ENCODE measurements at regions not wholly inside any gene's neighbourhood (a gene's known extent, or its start where the extent isn't known, plus 50 kb on each side); places are given as distances from the start of the nearest gene placed in this dataset.
"Not testable (repeated sequence)": the region's sequence is repeated elsewhere in the genome, so short reads cannot be mapped to it uniquely, and the experiment has no call there.

DNA sequence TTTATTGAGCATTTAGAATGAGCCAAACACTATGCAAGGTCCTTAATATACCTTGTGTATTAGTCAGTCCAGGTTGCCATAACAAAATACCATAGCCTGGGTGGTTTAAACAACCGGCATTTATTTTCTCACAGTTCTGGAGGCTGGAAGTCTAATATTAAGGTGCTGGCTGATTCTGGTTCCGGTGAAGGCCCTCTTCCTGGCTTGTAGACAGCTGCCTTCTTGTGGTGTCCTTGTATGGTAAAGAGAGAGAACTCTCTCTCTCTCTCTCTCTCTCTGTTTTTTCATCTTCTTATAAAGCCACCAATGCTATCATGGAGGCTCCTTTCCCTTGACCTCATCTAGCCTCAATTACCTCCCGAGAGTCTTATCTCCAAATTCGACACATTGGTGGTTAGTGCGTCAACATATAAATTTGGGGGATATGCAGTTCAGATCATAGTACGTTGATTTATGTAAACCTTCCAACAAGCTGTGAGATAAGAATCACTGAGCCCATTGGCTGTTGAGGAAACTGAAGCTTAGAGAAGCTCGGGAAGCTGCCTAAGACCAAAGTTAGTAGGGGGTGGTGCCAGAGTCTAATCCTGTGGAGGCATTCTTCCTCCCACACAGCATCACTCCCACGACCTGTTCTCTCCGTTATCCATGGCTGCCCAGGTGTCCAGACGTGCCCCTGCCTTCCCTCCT is 298.0 kb upstream of the PROK2 start:
- DNase-seq = no peak
- Mint-ChIP-seq H3K27me3 (no peaks in the 10 kb centered on the region), H3K36me3 (no peaks in the 10 kb centered on the region), H3K4me3 (no peak overlapping the region), H3K27ac (no peak overlapping the region), H3K4me1 (peaks cover 10% of the 10 kb centered on the region), H3K9me3 (no peaks in the 10 kb centered on the region)

DNA sequence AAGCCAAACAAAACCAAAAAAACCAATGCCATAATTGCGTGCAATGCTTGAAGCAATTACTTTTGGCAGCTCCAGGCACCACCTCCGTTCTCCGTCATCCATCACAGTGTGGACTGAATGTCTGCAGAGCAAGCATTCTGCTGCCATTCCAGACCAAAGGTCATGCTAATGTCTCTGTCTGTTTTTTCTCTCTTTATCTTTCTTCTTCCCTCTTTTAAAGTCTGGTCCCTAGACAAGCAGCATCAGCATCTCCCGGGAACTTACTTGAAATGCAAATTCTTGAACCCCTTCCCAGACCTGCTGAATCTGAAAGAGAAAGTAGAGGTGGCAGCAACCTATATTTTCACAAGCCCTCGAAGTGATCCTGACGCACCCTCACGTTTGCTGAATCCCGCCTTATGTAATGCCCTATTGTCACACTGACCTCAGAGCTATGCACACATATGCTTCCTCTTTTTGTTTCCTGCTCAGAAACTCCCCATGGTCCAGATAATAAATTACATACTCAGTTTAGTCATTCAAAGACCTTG is 297.3 kb upstream of the PROK2 start:
- Mint-ChIP-seq H3K27me3 (no peaks in the 10 kb centered on the region), H3K9me3 (no peaks in the 10 kb centered on the region), H3K4me3 (no peak overlapping the region), H3K4me1 (peaks cover 12% of the 10 kb centered on the region), H3K36me3 (no peaks in the 10 kb centered on the region), H3K27ac (no peak overlapping the region)
- DNase-seq = no peak

DNA sequence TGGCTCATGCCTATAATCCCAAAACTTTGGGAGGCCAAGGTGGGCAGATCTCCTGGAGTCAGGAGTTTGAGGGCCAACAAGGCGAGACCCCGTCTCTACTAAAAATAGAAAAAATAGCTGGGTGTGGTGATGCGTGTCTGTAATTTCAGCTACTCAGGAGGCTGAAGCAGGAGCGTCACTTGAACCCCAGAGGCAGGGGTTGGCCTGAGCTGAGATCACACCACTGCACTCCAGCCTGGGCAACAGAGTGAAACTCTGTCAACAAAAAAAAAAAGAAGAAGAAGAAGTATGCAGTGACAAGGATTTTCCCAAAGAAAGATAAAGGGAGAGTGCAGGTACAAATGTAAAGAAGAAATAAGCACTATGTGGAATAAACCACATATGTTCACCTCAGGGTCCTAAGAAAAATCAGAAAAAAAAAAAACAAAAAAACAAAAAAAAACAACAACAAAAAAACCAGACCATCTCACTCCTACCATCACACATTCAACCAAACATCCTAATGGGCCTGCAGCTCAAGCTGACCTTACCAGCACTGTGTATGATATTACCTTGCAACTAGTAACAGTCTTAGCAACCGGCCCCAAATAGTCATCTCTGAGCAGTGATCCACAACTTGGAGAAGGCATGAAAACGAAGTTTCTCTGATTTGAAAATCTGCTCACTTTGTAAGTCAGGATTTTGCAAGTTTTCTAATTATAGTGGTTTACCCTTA is 296.7 kb upstream of the PROK2 start:
- peaks cover 12% of the 10 kb centered on the region for H3K4me1 Mint-ChIP-seq
- H3K27ac Mint-ChIP-seq = no peak overlapping the region
- H3K9me3 Mint-ChIP-seq = peaks cover under 1% of the 10 kb centered on the region
- H3K27me3 Mint-ChIP-seq = no peaks in the 10 kb centered on the region
- no peaks in the 10 kb centered on the region for H3K36me3 Mint-ChIP-seq
- H3K4me3 Mint-ChIP-seq = no peak overlapping the region
- no peak for DNase-seq

DNA sequence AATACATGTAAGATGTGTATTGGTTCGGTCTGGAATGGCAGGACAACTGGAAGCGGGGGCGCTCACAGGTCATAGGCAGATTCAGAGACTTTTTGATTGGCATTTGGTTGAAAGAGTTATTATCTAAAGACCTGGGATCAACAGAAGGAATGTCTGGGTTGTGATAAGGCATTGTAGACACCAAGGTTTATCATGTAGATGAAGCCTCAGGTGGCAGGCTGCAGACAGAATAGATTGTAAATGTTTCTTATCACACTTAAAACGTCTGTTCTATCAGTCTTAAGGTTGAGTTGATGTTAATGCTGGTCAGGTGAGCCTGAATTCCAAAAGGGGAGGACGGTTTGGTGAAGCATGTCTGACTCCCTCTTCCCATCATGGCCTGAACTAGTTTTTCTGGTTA is 295.9 kb upstream of the PROK2 start:
- H3K9me3 Mint-ChIP-seq = peaks cover 4% of the 10 kb centered on the region
- no peaks in the 10 kb centered on the region for H3K36me3 Mint-ChIP-seq
- DNase-seq = no peak
- H3K4me1 Mint-ChIP-seq = peaks cover 9% of the 10 kb centered on the region
- no peak overlapping the region for H3K27ac Mint-ChIP-seq
- H3K27me3 Mint-ChIP-seq = no peaks in the 10 kb centered on the region
- H3K4me3 Mint-ChIP-seq = no peak overlapping the region

DNA sequence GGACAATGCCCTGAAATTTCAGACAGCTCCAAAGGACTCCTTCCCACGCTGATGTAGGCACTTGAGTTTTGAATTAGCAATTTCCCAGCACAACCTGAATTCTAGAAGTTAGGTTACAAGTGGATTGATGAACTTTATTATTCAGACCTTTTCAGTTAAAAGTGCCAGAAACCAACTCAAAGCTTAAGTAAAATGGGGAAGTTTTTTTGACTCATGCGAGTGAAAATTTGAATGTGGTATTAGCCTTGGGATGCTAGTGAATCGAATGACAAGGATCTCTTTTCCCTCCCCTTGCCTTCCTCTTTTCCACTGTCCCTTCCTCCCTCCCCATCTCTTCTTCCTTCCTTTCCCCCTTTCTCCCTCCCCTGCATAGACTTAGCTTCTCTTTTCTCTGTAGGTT is 295.1 kb upstream of the PROK2 start:
- H3K9me3 Mint-ChIP-seq = peaks cover 11% of the 10 kb centered on the region
- no peak overlapping the region for H3K27ac Mint-ChIP-seq
- peaks cover 9% of the 10 kb centered on the region for H3K4me1 Mint-ChIP-seq
- DNase-seq = no peak
- no peaks in the 10 kb centered on the region for H3K27me3 Mint-ChIP-seq
- peaks cover 6% of the 10 kb centered on the region for H3K36me3 Mint-ChIP-seq
- no peak overlapping the region for H3K4me3 Mint-ChIP-seq

DNA sequence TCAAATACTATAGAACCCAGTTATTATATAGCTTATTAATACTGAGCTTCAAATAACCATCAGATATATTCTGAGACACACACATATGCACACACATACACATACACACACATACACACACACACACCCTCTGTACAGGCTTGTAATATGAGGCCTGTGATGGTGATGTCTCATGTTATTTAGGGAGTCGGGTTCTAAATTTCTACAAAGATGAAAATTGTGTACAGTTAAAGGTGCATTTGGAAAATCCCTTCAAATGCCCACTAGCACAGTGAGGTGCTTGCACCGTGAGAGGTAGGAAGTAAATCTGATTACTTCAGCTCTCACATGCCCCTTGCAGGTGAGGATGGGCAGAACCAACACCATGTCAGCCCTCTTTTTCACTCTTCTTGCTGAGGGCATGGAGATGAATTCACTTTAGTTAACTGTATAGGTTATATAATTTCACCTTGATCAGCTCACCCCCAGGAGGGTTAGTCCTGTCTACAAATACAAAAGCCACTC is 294.5 kb upstream of the PROK2 start:
- no peaks in the 10 kb centered on the region for H3K27me3 Mint-ChIP-seq
- no peak overlapping the region for H3K27ac Mint-ChIP-seq
- H3K36me3 Mint-ChIP-seq = peaks cover 6% of the 10 kb centered on the region
- peaks cover 9% of the 10 kb centered on the region for H3K4me1 Mint-ChIP-seq
- H3K9me3 Mint-ChIP-seq = peaks cover 16% of the 10 kb centered on the region
- H3K4me3 Mint-ChIP-seq = no peak overlapping the region
- DNase-seq = no peak

DNA sequence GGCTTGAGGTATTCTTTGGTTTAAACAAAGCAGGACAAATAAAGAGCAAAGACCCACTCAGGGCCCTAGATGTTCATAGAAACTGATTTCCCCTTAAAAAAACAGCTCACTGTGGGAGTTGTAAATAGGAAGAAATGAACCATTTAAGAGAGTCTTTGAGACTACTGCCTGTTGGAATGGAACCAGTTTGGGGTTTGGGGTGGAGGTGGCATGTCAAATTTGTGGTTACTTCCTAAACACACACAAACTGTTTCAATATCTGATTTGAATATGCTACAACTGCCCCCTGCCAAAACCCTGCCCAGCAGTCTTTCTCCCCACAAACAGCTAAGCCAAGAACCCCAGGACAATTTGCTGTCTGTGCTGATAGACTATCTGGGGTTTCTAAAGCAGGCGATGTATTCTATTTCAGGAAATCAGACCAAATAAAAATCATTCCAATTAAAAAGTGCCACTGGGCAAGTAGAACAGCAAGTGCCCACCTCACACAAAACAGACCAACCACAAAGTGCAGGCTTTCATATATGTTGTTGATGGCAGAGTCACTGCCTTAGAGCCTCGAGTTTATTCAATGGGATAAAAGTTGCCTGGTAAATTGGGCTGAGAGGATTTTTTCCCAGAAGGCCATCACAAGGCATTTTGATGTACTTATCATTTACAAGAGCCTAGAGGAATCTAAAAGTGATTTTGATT is 293.9 kb upstream of the PROK2 start:
- Mint-ChIP-seq H3K27me3 (no peaks in the 10 kb centered on the region), H3K27ac (no peak overlapping the region), H3K4me1 (peaks cover 9% of the 10 kb centered on the region), H3K36me3 (peaks cover 6% of the 10 kb centered on the region), H3K9me3 (peaks cover 16% of the 10 kb centered on the region), H3K4me3 (no peak overlapping the region)
- no peak for DNase-seq

DNA sequence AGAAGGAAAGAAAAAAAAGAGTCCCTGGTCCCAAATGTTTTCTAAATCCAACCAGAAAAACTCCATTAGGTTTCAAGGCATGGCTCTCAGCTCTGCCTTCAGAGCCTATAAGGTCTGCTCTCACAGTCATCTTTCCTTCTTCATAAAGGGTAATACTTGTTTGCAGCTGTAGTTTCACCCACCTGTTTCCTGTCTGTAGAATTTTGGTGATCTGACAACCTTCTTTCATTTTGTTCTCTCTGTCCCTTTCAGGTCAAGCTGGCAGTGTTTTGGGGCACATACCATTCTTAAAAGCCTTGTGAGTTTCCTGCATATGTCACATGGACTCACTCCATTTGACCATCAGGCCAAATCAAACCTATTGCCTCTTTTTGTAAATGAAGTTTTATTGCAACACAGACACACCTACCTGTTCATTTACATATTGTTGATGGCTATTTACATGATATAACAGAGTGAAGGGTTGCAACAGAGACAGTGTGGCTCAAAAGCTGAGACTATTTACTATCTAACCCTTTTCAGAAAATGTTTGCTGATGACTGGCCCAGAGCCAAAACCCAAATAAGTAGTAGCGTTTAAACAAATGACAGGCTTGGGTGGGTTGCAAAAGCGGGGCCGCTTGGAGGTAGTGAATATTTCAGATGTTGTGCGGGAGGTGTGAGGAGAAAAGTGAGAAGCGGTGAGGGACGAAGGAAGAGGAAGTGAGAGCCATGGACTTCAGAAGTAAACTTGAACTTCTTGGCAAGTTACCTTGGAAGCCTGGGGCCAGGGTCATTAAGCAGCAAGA is 292.7 kb upstream of the PROK2 start:
- H3K4me1 Mint-ChIP-seq = peaks cover 7% of the 10 kb centered on the region
- H3K27me3 Mint-ChIP-seq = peaks cover 1% of the 10 kb centered on the region
- peaks cover 6% of the 10 kb centered on the region for H3K36me3 Mint-ChIP-seq
- DNase-seq = no peak
- no peak overlapping the region for H3K27ac Mint-ChIP-seq
- no peak overlapping the region for H3K4me3 Mint-ChIP-seq
- peaks cover 16% of the 10 kb centered on the region for H3K9me3 Mint-ChIP-seq

DNA sequence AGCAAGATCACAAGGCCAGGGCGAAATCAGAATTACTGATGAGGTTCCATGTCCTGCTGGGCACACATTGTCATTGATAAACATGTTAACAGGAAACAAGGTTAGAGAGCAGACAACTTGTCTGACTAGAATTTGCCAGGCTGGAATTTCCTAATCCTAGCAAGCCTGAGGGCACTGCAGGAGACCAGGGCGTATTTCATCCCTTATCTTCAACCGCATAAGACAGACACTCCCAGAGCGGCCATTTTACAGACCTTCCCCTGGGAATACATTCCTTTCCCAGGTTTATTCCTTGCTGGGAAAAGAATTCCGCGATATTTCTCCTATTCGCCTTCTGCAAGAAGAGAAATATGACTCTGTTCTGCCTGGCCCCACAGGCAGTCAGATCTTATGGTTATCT is 290.9 kb upstream of the PROK2 start:
- H3K4me1 Mint-ChIP-seq = not testable (repeated sequence)

DNA sequence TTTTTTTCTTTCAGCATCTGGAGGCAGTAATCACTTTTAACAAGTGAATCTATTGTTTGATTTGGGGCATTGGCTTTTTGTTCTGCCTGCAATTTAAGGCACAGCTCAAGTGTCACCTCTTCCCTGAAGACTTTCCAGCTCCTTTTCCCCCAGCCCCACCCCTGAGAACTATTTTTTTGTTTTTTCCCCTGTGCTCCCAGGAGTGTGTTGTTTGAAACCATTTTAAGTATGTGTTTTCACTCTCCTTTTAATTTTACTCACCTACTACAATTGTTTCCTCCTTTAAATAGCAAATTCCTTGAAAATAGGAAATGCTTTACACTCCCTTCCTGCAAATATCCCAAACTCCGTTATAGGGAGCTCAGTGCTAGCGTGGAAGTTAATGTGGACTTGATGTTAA is 286.7 kb upstream of the PROK2 start:
- peaks cover 8% of the 10 kb centered on the region for H3K27me3 Mint-ChIP-seq
- H3K4me3 Mint-ChIP-seq = no peak overlapping the region
- H3K27ac Mint-ChIP-seq = no peak overlapping the region
- DNase-seq = no peak
- peaks cover 17% of the 10 kb centered on the region for H3K9me3 Mint-ChIP-seq
- peaks cover 6% of the 10 kb centered on the region for H3K36me3 Mint-ChIP-seq
- no peaks in the 10 kb centered on the region for H3K4me1 Mint-ChIP-seq

More for the DNA sequence above, 290.9 kb upstream of the PROK2 start:
- not testable (repeated sequence) for H3K4me3 Mint-ChIP-seq, H3K27me3 Mint-ChIP-seq, H3K27ac Mint-ChIP-seq, H3K36me3 Mint-ChIP-seq, DNase-seq
- H3K9me3 Mint-ChIP-seq = peaks cover 16% of the 10 kb centered on the region

DNA sequence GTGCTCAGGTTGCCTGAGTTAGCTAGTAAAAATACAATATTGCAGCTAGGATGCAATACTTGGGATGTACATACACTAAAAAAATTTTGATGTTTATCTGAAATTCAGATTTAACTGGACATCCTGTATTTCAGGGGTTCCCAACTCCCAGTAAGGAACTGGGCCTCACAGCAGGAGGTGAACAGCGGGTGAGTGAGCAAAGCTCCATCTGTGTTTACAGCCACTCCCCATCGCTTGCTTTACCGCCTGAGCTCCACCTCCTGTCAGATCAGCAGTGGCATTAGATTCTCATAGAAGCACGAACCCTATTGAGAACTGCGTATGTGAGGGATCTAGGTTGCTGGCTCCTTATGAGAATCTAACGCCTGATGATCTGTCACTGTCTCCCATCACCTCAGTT is 285.1 kb upstream of the PROK2 start:
- no peak overlapping the region for H3K4me3 Mint-ChIP-seq
- DNase-seq = no peak
- H3K27ac Mint-ChIP-seq = no peak overlapping the region
- H3K9me3 Mint-ChIP-seq = peaks cover 7% of the 10 kb centered on the region
- H3K4me1 Mint-ChIP-seq = no peaks in the 10 kb centered on the region
- peaks cover 8% of the 10 kb centered on the region for H3K27me3 Mint-ChIP-seq
- H3K36me3 Mint-ChIP-seq = no peaks in the 10 kb centered on the region

DNA sequence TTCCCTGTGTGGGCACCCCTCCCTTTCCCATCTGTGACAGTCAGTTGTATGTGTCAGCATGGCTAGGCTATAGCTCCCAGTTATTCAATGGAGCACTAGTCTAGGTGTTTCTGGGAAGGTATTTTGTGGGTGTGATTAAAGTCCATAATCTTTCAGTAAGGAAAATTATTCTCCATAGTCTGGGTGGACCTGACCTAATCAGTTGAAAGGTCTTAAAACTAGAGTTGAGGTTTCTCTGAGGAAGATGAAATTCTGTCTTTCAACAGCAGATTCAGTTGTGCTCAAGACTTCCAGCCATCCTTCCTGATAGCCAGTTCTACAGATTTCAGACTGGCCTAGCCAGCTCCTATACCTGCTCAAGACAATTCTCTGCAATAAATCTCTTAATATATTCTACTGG is 284.6 kb upstream of the PROK2 start:
- Mint-ChIP-seq H3K4me1 (no peaks in the 10 kb centered on the region), H3K27ac (no peak overlapping the region), H3K36me3 (no peaks in the 10 kb centered on the region)

DNA sequence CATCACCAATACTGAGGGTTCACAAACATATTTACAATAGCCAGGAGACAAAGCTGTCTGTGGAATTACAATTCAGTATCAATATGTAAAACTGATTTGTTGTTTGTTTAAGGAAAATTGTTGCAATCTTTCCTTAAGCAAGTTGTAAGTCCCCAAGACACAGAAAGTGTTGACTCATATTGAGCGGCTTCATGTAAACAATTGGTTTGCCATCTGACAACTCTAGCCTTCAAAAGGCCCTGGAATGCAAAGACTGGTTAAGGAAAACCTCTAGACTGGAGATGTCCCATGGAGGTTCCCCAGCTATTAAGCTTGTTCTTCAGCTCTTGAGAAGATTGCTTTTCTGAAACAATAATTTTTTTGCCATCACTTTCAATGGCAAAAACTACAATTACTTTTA is 283.7 kb upstream of the PROK2 start:
- no peaks in the 10 kb centered on the region for H3K36me3 Mint-ChIP-seq
- peaks cover 11% of the 10 kb centered on the region for H3K9me3 Mint-ChIP-seq
- peaks cover 8% of the 10 kb centered on the region for H3K27me3 Mint-ChIP-seq
- no peak overlapping the region for H3K4me3 Mint-ChIP-seq
- no peaks in the 10 kb centered on the region for H3K4me1 Mint-ChIP-seq
- DNase-seq = no peak
- H3K27ac Mint-ChIP-seq = no peak overlapping the region

More for the DNA sequence above, 284.6 kb upstream of the PROK2 start:
- Mint-ChIP-seq H3K27me3 (peaks cover 8% of the 10 kb centered on the region), H3K4me3 (no peak overlapping the region), H3K9me3 (peaks cover 5% of the 10 kb centered on the region)
- no peak for DNase-seq

DNA sequence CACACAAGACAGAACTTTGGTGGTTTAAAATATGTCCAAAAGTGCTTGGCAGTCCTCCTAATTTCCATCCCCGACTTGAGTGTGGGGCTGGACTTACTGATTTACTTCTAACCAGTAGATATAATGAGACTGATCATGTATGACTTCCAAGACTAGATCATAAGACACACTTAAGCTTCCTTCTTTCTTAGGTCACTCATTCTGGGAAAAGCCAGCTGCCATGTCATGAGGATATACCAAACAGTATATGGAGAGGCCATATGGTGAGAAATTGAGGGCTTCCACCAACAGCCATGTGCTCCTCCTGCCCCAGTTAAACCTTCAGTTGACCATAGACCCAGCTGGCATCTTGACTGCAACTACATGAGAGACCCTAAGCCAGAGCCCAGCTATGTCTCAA is 282.8 kb upstream of the PROK2 start:
- Mint-ChIP-seq H3K27ac (no peak overlapping the region), H3K27me3 (peaks cover 10% of the 10 kb centered on the region), H3K9me3 (peaks cover 14% of the 10 kb centered on the region), H3K4me1 (no peaks in the 10 kb centered on the region), H3K4me3 (no peak overlapping the region), H3K36me3 (peaks cover 2% of the 10 kb centered on the region)
- no peak for DNase-seq

Data from activated naive CD8-positive, alpha-beta T cell treated with anti-CD3 and anti-CD28 coated beads for 36 hours (primary cell).